Activated CD8-positive, alpha-beta memory T cell treated with anti-CD3 and anti-CD28 coated beads, Interleukin-2, amount 50 U/mL, for 1 hour (primary cell): ENCODE measurements at regions not wholly inside any gene's neighbourhood (a gene's known extent, or its start where the extent isn't known, plus 50 kb on each side); places are given as distances from the start of the nearest gene placed in this dataset.

Experiments
- DNase-seq: peaks from one replicate; pipeline ENCODE4 v3.0.0-alpha.2; 2020; ENCODE audit errors: extremely low read depth

- no peak for DNase-seq
These were observed 191.8 kb downstream of the TOMM20 start for GRCh38 chr1:234936612-234937389.

GRCh38 chr1:234934611-234935033 lies 194.0 kb downstream of the TOMM20 start:
- no peak for DNase-seq

GRCh38 chr1:234933475-234933874 lies 195.2 kb downstream of the TOMM20 start:
- DNase-seq = no peak

- DNase-seq = no peak
These were observed 195.9 kb downstream of the TOMM20 start for GRCh38 chr1:234932511-234933430.

- no peak for DNase-seq
These were observed 196.5 kb downstream of the TOMM20 start for GRCh38 chr1:234932106-234932505.

GRCh38 chr1:234931404-234931973 lies 197.1 kb downstream of the TOMM20 start:
- no peak for DNase-seq

GRCh38 chr1:234929369-234929768 lies 199.3 kb downstream of the TOMM20 start:
- DNase-seq = no peak

GRCh38 chr1:234928642-234929041 lies 200.0 kb downstream of the TOMM20 start:
- DNase-seq = no peak

- no peak for DNase-seq
These were observed 200.5 kb downstream of the TOMM20 start for GRCh38 chr1:234927971-234928640.

- no peak for DNase-seq
These were observed 201.2 kb downstream of the TOMM20 start for GRCh38 chr1:234927312-234927970.

GRCh38 chr1:234926559-234927311 lies 201.9 kb downstream of the TOMM20 start:
- DNase-seq = no peak

GRCh38 chr1:234926264-234926558 lies 202.4 kb downstream of the TOMM20 start:
- DNase-seq = no peak

- no peak for DNase-seq
These were observed 203.0 kb downstream of the TOMM20 start for GRCh38 chr1:234925440-234926263.

- DNase-seq = no peak
These were observed 203.9 kb downstream of the TOMM20 start for GRCh38 chr1:234924450-234925355.

- DNase-seq = no peak
These were observed 205.0 kb downstream of the TOMM20 start for GRCh38 chr1:234923626-234924025.

GRCh38 chr1:234922987-234923386 lies 205.7 kb downstream of the TOMM20 start:
- no peak for DNase-seq

- DNase-seq = no peak
These were observed 207.2 kb downstream of the TOMM20 start for GRCh38 chr1:234921266-234922062.

- no peak for DNase-seq
These were observed 207.8 kb downstream of the TOMM20 start for GRCh38 chr1:234920843-234921140.
